GM18517 (cell line): ENCODE measurements at regions not wholly inside any gene's neighbourhood (a gene's known extent, or its start where the extent isn't known, plus 50 kb on each side); places are given as distances from the start of the nearest gene placed in this dataset.
"Not testable (repeated sequence)": the region's sequence is repeated elsewhere in the genome, so short reads cannot be mapped to it uniquely, and the experiment has no call there.

Experiments used
- ATAC-seq: cut with Tn5 transposase; IDR thresholded peaks from one replicate; pipeline ENCODE4 v1.9.1; 2021; ENCODE audit warnings: mild to moderate bottlenecking, moderate library complexity; ENCODE audit not compliant: unreplicated experiment

DNA sequence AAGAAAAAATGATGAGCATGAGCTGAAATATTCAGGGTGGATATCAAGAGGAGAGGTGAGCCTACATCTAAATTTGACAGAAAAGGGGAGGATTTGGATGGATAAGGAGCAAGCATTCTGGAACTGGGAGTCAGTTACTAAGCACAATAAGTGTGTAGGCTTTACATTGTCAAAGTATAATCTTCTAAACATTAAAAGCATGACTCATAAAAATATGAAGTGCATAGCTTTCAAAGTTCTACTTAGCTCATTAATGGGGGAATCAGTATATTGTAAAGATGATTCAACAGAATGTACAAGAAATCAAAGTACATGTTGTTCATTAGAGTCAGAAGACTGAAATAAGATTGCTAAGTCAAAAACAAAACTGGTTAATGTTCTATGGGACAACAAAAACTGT, 248.0 kb upstream of the GAS1 start:
- ATAC-seq: no peak

GRCh38 chr9:87197349-87198130, 250.2 kb upstream of the GAS1 start:
- ATAC-seq: no peak

GRCh38 chr9:87198716-87199115, 251.4 kb upstream of the GAS1 start:
- ATAC-seq: no peak

DNA sequence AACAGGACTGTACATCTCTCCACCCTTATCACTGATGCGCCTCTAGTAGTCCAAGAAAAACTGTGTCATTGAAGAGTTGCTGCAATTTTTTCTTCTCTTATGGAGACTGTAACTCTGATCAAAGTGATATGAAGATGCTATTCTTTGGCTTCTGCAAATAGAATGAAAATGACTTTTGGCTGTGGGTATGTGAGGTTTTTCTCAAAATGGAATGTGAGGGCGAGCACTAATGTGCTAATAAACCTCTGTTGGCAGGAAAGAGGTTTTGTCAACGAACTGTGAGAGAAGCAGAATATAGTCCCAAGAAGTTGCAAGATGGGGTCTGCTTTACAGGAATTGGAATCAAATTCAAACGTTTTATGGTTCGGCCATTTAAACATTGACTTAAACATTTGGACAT, 252.0 kb upstream of the GAS1 start:
- no peak for ATAC-seq

DNA sequence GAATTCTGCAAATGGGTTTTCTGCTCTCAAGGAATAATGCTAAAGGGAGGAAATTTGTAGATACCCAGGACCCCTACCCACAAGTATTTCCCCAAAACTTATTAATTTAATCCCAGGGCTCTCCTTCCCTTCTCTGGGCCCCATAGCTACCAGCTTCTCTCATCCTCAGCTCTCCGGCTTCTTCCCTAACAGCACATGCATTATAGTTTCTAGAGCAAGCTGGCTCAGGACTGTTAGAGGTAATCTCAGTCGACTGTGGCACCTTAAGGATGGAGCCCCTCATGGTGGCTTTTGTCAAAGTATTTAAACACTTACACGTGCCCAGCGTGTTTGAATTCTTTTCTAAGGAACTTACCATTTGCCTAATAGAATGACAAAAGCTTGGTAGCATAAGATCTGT, 252.5 kb upstream of the GAS1 start:
- no peak for ATAC-seq

GRCh38 chr9:87201351-87201751, 254.0 kb upstream of the GAS1 start:
- ATAC-seq: no peak

DNA sequence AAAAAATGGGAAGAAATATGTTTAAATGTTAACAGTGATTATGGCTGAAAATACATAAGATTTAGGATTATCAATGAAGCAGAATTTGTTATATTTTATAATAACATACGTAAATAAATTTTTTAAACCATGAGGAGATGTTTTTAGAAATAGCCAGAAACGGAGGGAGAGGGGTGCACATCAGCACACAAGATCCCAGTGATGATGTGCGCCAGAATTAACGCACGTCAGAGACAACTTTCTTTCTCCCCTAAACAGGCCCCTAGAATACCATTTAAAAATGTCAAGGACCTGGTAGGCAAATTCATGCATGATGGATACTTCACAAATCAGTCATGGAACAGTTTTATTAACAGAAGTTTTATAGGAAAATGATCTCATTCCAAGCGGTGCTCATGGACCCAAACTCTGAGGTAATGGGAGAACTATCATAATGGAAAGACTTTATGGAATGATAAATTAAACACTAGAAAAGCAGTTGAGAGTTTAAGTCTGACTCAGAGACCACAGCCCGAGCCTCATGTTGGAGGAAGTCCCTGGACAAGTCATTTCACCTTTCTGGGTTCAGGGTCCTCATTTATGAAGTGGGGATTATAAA, 258.9 kb upstream of the GAS1 start:
- ATAC-seq: no peak

DNA sequence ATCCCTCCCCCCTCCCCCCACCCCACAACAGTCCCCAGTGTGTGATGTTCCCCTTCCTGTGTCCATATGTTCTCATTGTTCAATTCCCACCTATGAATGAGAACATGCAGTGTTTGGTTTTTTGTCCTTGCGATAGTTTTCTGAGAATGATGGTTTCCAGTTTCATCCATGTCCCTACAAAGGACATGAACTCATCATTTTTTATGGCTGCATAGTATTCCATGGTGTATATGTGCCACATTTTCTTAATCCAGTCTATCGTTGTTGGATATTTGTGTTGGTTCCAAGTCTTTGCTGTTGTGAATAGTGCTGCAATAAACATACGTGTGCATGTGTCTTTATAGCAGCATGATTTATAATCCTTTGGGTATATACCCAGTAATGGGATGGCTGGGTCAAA, 263.4 kb upstream of the GAS1 start:
- not testable (repeated sequence) for ATAC-seq

- no peak for ATAC-seq
These were observed 264.4 kb upstream of the GAS1 start for GRCh38 chr9:87211669-87212068.

GRCh38 chr9:87212605-87213021, 265.3 kb upstream of the GAS1 start:
- ATAC-seq: no peak

DNA sequence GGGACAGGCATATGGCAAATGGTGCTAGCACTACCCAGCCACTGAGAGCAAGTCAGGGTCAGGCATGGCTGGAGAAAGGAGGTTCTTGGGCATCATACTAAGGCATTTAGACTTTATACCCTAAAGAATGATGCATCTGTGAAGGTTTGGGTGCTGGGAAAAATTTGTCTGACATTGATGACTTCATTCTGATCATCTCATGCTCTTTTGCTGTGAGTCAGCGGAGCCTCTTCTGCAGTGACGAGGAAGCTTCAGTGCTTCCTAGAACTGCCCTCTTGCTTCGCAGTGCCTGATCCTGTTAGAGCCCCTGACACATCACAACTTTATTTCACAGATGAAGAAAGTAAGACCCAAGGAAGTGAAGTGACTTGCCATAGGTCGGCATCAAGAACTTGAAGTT, 266.6 kb upstream of the GAS1 start:
- no peak for ATAC-seq

DNA sequence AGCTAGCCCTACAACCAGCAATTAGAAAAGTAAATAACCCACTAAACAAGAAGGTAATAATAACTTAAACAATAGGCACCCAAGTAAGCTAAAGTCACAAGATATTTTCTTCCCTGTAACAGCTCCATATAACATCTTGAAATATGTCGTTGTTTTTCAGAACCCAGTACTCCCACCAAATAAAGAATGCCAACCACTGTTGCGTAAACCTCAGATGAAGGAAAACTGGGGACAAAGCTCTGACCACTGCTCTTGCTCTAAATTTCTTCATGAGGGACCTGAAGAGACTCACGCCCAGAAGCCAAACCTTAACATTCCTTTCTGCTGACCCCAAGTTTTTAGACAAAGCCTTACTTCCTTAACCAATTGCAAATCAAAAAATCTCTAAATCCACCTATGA, 267.7 kb upstream of the GAS1 start:
- no peak for ATAC-seq

GRCh38 chr9:87216036-87216435, 268.7 kb upstream of the GAS1 start:
- ATAC-seq: no peak

DNA sequence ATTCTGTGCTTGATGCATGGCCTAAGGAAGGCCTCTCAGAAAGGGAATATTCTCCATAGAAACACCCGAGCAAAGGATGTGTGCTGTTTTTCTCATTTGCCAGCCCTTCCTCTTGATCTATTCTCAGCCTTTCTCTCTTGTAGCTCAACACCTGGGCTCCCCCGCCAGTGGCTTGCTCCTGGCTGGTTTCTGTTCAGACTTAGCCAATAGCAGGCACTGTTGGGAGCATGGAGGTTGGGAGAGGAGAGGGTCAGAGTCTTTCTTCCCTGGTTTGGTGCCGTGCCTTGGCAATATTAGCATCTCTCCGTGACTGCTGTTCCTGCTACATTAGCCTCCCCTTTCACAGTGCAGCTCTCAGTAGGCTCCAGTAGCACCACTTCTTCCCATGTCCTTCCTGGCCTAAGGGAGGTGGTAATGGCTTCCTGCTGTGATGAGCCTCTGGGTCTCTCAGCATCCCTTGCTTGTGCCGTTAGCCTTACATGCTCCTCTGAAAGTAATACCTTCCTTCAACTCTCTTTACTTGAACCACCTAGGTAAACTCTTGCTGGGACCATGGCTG, 269.7 kb upstream of the GAS1 start:
- no peak for ATAC-seq

GRCh38 chr9:87223392-87224246, 274.0 kb upstream of the DAPK1 start:
- ATAC-seq: no peak

- ATAC-seq: no peak
These were observed 270.8 kb upstream of the DAPK1 start for GRCh38 chr9:87226896-87227295.

GRCh38 chr9:87227456-87227855, 270.2 kb upstream of the DAPK1 start:
- ATAC-seq: no peak

DNA sequence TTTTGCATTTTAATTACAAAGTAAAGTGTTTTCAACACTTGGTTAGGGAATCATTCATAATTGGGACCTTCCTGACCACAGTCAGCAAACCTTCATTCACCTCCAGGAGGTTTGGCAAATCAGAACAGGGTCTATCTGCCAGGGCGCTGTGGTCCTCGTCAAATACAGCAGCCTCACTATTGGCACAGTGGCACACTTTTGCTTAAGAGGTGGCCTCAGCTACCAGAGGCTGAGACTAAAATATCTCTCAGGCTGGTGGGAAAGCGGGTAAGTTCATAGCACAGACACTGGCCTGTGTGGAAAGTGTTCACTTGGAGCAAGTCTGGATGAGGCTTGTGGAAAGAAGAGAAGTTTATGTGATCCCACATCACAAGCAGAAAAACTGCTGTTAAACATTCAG, 268.6 kb upstream of the DAPK1 start:
- ATAC-seq: no peak

DNA sequence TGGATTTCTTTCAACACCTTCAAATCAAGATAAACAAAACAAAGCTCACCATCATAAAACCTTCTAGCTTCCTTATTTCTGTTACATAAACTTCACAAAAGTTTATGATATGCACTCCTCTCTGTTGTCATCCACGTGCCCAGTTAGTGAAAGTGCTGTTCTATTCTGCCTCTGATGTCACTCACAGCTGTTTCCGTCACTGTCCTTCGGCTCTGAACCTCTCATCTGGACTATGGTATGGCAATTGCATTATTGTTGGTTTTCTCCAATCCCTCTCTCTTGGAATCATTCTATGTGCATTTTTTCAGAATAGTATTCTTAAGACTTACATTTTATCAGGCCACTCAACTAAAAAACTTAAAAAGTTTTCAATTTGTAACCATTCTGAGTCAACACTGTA, 264.2 kb upstream of the DAPK1 start:
- ATAC-seq: no peak

- no peak for ATAC-seq
These were observed 263.7 kb upstream of the DAPK1 start for GRCh38 chr9:87233899-87234455.

DNA sequence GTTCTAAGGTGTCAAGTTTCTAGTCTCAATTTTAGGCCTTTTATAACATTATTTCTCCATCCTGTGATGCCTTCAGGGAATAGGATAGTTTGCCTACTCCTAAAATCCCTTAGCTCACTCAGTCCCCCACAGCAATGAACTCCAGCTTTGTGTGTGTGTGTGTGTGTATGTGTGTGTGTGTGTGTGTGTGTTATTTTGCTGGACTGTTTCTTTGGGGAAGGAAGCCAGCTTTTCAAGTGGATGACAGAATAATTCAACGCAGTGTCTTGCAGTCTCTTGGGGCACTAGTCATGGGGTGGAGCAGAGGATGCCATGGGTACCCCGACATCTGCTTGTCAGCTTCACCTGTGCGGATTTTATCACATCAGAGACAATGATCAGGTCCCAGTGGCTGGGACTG, 262.8 kb upstream of the DAPK1 start:
- ATAC-seq: no peak
